Medulla oblongata (tissue), 1 donor: ENCODE measurements at regions not wholly inside any gene's neighbourhood (a gene's known extent, or its start where the extent isn't known, plus 50 kb on each side); places are given as distances from the start of the nearest gene placed in this dataset.
A peak's percentile ranks its signal among the peaks of the same experiment; 100 is the strongest.
"Not testable (repeated sequence)": the region's sequence is repeated elsewhere in the genome, so short reads cannot be mapped to it uniquely, and the experiment has no call there.

Experiments
- DNase-seq: peaks from one replicate; pipeline ENCODE4 v3.0.0-alpha.2; 2015; ENCODE audit errors: extremely low spot score

DNA sequence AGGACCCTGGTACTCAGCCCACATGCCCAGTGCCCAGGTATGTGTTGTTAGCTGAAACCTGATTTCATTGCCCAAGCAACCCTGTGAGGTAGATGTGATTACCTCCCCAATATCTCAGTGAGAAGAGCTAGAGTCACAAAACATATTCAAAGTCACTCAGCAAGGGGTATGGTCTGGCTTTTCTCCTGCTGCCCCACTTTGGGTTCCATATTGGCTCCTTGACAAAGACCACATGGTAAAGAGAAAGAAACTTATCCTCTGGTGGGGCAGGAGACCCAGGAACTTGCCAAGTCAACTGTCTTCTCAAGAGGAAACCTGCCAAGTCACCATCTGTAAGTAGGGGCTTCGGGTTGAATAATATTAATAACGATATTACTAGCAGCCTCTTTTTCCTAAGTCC lies 148.3 kb upstream of the LMCD1 start:
- DNase-seq: no peak

DNA sequence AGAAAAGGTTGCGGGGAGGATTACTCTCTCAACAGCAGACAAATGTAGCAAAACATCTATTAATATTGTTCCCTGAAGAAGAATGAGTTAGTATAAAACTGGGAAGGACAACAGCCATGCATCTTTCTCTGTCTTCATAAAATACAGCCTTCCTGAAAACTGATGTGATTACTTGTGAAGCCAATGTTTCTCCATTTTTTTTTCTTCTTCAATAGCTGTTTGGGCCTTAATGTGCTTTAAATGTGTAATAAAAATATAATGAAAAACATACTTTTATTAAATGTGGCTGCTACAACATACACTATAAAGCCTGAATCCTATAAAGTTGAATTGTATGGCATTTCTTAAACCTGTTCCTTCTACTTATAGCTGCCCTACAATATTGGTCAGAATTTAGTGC lies 146.3 kb upstream of the LMCD1 start:
- DNase-seq: no peak

DNA sequence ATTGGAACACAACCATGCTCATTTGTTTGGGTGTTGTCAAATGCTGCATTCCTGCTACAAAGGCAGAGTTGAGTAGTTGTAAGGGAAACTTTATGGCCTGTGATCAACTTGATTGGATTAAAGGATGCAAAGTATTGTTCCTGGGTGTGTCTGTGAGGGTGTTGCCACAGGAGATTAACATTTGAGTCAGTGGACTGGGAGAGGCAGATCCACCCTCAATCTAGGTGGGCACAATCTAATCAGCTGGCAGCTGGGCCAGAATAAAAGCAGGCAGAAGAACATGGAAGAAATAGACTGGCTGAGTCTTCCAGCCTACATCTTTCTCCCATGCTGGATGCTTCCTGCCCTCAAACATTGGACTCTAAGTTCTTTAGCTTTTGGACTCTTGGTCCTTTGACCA lies 145.6 kb upstream of the LMCD1 start:
- not testable (repeated sequence) for DNase-seq

DNA sequence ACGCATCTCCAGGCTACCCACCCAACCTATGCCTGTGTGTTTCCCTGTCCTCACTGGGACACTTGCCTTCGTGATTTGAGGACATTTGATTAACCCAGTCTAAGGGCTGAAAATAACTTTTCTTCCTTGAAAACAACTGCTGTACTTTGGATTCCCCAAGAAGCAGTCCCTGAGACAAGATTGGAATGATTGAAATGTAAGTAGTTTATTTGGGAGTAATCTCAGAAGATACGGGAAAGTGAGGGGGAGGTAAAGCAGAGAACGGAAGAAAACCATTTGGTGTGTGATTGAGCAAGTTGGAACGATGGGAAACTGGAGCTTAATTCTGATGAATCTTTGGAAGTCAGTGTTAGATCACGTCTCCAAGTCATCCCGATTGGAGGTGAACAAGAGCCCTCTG lies 143.8 kb upstream of the LMCD1 start:
- no peak for DNase-seq

DNA sequence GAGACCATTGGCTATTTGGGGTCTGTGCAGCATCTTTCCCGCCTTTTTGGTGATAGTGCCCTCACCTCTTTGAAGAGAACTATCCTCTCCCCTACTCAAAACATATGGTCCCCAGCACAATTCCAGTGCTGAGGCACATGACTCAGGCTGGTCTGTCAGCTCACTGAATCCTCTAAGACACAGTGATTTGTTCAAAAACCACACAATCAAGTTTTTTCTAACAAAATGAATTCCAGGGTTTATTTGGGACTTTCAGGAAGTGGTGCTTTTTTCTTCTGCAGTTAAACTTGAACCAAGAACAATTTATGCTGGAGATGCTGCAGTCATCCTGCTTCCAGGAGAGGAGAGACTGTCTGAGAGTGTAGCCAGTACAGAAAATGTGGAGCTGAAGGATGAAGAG lies 142.5 kb upstream of the LMCD1 start:
- no peak for DNase-seq

DNA sequence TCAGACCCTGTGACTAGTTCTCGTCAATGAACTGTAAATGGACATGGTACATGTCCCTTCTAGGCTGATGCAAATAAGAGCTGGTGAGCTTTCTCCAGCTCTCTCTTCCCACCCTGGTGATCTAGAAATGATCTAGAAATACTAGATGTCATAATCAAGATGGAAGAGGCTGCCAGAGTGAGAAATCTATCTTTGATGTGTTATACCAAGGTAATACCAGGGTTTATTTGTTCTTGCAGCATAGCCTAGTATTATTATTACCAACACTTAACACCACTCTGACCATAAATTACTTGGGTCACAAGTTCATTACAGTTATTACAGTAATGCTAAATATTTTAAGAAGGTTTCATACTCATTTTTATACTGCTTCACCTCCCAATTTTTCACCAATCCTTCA lies 138.4 kb upstream of the LMCD1 start:
- DNase-seq: no peak

DNA sequence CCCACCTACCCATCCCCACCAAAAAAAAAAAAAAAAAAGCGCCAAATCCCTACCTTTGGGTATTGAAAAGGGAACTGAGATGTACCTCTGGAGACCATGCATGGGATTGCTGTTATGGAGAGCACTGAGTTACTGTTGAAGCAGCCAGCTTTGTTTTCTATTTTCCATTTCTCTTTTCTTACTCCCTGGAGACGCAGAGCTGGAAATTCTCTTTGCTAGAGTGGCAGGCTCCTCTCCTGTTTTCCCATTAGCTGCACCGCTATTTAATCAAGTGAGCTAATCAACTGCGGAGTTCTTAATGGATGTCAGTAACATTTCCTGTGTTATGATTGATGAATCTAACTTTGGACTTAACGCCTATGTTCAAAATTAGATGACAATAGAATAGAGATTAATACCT lies 136.1 kb upstream of the LMCD1 start:
- DNase-seq: no peak

DNA sequence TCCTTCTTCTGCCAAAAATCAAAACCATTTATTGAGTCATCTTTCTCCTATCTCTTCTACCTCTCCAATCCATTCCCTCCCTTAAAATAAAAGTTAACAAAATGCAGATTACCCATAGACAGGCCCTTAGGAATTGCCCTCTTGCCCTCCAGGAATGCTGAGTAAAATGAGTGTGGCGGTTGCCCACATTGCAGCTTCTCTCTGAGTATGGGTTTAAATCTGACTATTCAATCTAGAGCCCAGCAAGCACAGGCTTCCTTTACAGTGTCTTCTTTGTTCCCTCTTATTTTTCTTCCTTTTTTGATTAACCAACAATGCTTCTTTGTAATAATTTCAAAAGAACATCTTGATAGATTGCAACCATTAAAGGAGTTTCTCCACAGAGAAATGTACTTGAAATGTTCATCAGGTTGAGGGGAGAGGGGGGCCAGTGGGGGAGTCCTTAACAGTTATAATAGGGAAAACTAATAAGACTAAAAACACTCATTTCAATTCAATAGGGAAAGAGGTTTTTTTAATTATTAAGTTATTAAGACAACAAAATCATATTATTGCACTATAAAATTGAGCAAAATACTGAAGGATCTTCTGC lies 135.3 kb upstream of the LMCD1 start:
- peak; percentile 21 for DNase-seq

DNA sequence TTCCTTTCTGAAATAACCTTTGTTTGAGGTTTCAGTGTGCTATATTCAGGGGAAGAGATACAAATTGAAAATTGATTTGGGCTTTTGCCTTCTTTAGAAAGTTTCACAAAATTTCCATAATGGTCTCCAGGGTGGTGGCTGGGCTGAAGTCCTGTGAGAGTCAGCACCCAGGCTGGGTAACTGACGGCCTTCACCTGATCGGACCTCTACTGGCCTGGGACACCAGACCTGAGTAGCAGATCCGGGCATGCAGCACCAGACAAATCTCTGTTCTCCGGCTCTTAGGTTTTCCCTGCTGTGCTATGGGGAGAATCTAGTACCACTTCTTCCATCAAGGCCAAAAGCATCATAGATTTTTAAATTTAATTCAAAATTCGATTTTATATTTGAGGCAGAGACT lies 133.0 kb upstream of the LMCD1 start:
- no peak for DNase-seq

DNA sequence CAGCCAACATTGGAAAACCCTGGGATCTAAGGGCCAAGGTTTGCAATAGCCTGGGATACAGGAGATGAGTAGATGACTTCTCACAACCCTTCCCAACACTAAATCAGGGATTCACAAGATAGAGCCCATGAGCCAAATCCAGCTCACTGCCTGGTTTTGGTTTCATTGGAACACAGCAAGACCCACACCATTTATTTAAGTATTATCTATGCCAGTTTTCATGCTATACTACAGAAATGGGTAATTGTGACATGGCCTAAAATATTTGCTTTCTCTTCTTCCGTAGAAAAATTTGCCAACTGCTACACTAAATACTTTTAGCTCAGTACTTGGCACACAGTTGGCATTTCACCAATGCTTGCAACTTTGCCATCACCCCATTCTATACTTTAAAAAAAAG lies 132.0 kb upstream of the LMCD1 start:
- DNase-seq: no peak

DNA sequence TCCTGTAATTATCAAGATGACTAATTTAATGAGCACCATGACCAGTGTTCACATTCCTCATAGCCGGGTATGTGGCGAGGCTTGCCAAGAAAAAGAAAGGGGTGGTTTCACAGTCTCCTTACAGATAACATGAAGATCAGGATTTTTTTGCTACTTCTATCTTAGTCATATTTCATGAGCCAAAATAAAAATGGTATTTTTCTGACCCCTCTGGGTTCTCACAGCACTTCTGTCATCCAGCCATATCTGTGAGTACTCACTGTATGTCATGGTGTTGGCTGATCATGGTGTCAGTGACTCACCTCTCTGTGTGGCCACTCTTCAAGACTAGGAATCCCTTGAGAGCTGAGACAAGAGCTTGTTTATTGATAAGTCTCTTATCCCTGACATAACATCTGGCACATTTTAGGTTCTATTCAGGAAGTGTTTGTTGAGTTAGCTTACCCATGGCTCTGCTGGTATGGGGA lies 130.5 kb upstream of the LMCD1 start:
- DNase-seq: no peak

DNA sequence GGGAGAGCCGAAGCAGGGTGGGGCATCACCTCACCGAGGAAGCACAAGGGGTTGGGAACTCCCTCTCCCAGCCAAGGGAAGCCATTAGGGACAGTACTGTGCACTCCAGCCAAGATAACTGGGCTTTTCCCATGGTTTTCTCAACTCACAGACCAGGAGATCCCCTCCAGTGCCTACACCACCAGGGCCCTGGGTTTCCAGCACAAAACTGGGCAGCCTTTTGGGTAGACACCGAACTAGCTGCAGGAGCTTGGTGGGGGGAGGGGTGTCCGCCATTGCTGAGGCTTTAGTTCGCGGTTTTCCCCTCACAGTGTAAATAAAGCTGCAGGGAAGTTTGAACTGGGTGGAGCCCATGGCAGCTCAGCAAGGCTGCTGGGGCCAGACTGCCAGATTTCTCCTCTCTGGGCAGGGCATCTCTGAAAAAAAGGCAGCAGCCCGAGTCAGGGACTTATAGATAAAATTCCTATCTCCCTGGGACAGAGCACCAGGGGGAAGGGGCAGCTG lies 129.6 kb upstream of the LMCD1 start:
- DNase-seq: no peak

DNA sequence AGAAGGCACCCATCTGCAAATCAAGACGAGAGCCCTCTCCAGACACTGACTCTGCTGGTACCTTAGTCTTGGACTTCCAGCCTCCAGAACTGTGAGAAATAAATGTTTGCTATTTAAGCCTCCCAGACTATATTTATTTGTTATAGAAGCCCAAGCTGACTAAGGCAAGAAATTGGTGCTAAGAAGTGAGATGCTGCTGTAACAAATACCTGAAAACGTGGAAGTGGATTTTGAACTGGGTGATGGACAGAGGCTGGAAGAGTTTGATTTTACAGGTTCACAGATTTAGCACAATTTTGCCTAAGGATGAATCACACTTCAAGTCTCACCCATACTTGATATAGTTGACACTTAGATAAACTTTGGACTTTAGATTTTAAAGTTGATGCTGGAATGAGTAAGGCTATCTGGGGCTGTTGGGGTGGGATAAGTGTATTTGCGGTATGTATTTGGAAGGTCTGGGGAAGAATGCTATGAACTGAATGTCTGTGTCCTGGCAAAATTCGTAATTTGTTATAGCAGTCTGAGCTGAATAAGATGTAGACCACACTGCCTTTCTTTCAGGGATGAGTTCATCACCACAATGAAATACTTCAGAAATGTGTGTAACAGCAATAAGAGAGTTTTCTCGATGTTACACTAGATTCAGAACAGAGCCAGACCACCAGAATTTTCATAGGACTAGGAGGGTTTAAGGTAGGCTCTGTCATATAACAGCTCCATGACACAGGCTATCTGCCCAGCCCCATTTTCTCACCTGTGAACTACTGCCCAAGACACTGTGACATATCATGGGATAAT lies 120.5 kb upstream of the LMCD1 start:
- no peak for DNase-seq

DNA sequence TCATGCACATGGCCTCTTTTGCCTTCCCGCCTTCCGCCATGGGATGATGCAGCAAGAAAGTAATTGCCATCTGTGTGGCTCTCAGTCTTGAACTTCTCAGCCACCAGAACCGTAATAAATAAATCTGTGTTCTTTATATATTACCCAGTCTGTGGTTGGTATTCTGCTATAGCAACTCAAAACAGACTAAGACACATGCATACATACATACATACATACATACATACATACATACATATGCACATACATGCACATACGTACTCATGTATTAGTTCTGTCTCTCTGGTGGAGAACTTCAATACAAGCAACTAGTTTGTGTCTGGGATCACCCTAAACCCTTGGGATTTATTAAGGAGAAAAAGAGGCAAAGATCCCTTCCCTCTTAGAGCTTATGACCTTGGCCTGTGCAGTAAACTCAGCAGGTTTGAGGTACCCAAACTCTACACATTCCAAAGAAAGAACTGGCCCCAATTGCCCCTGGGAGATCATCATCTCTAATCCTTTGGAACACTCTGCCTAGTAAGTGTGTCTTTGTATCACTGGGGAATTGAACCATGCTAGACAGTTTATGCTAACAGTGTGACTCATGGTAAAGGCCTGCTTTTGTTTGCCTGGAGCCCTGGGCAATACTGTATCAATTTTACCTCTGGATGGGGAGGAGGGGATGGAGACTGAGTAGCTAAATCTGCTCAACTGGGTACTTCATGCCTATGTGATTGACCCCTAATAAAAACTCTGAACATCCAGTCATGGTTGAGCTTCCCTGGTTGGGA lies 115.6 kb upstream of the LMCD1 start:
- DNase-seq: no peak

DNA sequence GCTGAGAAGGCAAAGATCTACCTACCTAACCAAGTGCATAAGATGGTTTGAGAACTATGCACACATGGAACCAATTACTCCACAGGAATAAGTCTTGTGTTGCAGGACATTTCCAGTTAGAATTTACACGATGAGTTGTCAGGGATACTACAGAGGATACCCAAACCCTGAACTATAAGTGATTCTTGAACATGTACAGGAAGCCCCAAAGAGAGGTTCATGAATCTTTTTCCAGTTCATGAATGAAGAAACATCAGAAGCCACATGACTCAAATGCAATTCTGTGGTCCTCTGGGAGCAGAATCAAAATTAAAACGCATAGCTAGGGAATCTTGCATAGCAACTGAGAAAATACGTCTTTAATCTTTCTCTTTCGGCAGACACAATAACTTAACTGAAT lies 114.1 kb upstream of the LMCD1 start:
- DNase-seq: no peak

DNA sequence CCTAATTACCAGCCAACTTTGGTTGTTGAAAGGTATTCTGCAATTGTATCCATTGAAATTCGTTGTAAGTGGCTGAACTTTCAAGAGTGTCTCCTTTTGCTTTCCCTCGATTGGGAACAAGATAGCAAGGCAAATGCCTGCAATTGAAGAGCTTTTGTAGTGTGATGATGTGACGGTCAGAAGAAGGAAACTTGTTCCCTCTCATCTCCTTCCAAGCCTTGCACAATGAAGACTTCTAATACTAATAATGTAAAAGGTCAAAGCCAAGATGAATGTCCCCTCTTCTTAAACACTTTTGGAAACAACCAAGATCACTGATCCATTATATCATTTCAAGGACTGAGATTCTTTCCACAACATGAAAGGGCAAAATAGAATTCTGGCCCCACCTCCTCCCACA lies 101.9 kb upstream of the LMCD1 start:
- DNase-seq: no peak

DNA sequence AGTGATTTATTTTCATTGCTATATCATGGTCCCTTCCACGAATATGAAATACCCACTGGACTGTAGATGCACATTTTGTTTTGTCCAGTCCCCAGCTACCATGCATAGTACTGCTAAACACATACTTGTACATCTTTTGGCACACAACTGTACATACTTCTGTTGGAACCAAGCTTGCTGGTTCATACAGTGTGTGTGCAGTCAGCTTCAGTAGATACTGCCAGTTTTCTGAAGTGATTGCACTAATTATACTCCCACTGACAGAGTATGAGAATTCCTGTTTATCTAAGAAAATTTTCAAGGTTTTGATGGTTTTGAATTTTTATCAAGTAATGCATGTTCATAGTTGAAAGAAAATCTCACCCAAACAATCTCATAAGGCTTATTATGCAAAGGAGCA lies 100.7 kb upstream of the LMCD1 start:
- DNase-seq: no peak

DNA sequence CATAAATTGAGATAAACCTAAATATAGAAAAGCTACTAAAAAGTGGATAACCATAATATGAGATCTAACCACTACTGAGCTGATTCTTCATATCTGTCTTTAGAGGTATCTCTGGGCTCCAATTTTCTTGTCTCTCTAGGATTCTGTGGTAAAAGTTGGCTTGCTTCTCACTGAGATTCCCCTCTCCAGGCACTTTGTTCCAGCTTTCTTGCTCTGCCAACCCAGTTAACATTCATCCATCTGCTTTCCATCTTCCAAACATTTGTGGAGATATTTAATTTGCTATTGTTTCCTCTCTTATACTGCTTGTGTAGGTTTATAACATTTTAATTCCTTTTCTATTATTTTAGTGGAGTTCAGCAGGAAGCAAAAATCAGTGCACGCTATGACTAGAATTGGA lies 97.6 kb upstream of the LMCD1 start:
- DNase-seq: no peak

DNA sequence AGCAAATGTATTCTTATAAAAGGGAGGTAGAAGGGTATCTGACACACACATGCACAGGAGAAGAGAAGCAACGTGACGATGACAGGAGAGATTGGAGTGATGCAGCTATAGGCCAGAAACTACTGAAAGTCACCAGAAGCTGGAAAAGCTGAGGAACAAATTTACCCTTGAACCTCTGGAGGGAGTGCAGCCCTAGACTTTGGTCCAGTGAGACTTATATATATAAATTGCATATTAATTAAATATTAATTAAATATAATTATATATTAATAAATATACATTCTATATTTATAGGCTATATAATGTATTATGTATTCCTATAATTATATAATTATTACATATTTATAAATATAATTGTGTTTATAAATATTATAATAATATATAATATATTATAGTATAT lies 96.5 kb upstream of the LMCD1 start:
- no peak for DNase-seq

DNA sequence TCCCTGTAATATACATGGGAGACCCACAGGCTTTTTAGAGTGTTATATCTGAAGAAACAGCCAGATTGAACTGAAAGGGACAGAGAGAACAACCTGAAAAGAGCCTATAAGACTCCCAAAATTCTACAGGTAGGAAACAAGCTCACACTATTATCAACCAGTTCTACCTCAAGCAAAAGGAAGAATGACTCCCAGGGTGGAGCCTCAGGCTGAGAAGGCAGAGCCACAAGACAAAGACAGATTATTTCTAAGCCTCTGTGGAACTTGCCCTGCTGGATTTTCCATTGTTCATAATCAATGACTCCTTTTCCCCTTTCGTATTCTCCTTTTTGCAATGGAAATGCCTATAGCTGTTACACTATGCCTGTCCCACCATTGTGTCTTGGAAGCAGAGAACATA lies 95.1 kb upstream of the LMCD1 start:
- DNase-seq: no peak

DNA sequence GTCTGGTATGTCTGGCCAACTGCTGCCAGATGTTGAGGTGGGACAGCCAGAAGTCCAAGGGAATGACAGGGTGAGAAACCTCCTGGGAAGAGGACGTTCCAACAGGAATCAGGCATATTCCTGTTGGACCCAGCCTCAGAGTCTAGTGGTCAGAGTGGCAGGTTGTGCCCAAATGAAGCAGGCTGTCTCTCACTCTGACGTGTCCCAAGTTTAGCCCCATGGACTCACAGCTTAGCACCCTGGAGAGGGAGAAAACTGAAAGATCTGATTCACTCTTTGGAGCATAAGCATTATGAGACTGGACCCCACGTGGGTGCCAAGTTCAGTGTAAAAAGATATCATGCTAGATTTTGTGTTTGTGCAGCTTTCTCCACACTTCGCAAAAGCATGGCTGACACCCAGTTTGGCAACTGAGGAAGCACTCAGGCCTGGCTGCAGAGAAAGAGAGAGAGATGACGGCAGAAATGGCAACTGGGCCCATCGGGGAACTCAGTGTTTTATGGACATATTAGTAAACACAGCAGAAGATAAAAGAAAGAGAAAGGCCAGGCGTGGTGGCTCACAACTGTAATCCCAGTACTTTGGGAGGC lies 88.2 kb upstream of the LMCD1 start:
- DNase-seq: no peak

DNA sequence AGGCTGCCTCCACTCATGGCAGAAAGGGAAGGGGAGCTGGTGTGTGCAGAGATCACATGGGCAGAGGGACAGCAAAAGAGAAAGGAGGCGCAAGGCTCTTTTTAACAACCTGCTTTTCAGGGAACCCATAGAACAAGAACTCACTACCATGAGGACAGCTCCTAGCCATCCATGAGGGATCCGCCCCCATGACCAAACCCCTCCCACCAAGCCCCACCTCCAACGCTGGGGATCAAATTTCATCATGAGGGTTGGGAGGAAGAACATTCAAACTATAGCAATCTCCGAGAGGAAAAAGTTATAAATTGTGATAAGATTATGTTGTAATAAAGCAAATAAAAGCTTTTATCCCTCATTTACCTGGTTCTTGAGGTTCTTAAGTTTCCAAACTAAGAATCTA lies 84.7 kb upstream of the LMCD1 start:
- DNase-seq: no peak
